ENCODE measurements at regions not wholly inside any gene's neighbourhood (a gene's known extent, or its start where the extent isn't known, plus 50 kb on each side); places are given as distances from the start of the nearest gene placed in this dataset.

- H4K20me1 ChIP-seq (ENCODE audit: insufficient read depth) = no peaks in the 10 kb centered on the region
- H3K9me2 ChIP-seq = no peaks in the 10 kb centered on the region
- H3F3A ChIP-seq (replicated peaks; ENCODE audit: insufficient read depth) = no peaks in the 10 kb centered on the region
- CTCF ChIA-PET = interaction anchor here (0.8 kb wide), 1 partner anchor 11 kb away, joined by 3 read pairs; no protein-coding TSS in a partner anchor
- H2AFZ ChIP-seq (ENCODE audit: low read depth) = no peak overlapping the region
- 56% methylated on average over 20 of the region's 20 CpGs for whole genome bisulfite sequencing (ENCODE audit: low lambda C conversion rate)
- no peak for TF ChIP-seq ELF1 (IDR thresholded peaks at IDR 0.05)
- TF ChIP-seq USF1 (IDR thresholded peaks at IDR 0.05; ENCODE audit: borderline replicate concordance, low read depth) = no peak
- TF ChIP-seq YY1 (IDR thresholded peaks at IDR 0.05; ENCODE audit: low read depth) = no peak
- TF ChIP-seq MXI1 (IDR thresholded peaks at IDR 0.05; ENCODE audit: low read depth, low read length) = no peak
- TF ChIP-seq RCOR1 (IDR thresholded peaks at IDR 0.05; ENCODE audit: low read length) = no peak
- no peak for TF ChIP-seq NFIC (IDR thresholded peaks at IDR 0.05; ENCODE audit: borderline replicate concordance)
- TF ChIP-seq ZBTB33 (IDR thresholded peaks at IDR 0.05; ENCODE audit: borderline replicate concordance, low read depth) = no peak
- no peak for TF ChIP-seq NRF1 (IDR thresholded peaks at IDR 0.05; ENCODE audit: low read depth, low read length)
- TF ChIP-seq MAX (IDR thresholded peaks at IDR 0.05; ENCODE audit: low read depth) = no peak
- no peak for TF ChIP-seq RAD21 (IDR thresholded peaks at IDR 0.05; ENCODE audit: low read length)
- TF ChIP-seq REST (IDR thresholded peaks at IDR 0.05; ENCODE audit: low read depth, low read length) = no peak
- TF ChIP-seq SMC3 (IDR thresholded peaks at IDR 0.05; ENCODE audit: low read depth, low read length) = no peak
- no peak for TF ChIP-seq PBX3 (IDR thresholded peaks at IDR 0.05)
- no peak for TF ChIP-seq FOXJ3 (CRISPR knock-in tag; IDR thresholded peaks at IDR 0.05)
- TF ChIP-seq TCF12 (IDR thresholded peaks at IDR 0.05) = no peak
- no peak for TF ChIP-seq RXRA (IDR thresholded peaks at IDR 0.05; ENCODE audit: borderline replicate concordance, low read depth)
- no peak for TF ChIP-seq CHD2 (IDR thresholded peaks at IDR 0.05; ENCODE audit: low read length, partially characterized antibody)
- TF ChIP-seq CTCF (IDR thresholded peaks at IDR 0.05) = no peak
- H3K27ac ChIP-seq (ENCODE audit: low read depth in 2 of 2, low read length in 1 of 2) = no peak overlapping the region
- no peaks in the 10 kb centered on the region for H3K36me3 ChIP-seq (replicated peaks in 1 of 2; ENCODE audit: control insufficient read depth in 1 of 2, insufficient read depth in 2 of 2, low read length in 1 of 2)
- H3K9me3 ChIP-seq = no peaks in the 10 kb centered on the region
- peaks cover 0 to 22% of the 10 kb centered on the region in 2 experiments; a peak in 2 of 4 replicates for H3K4me1 ChIP-seq (ENCODE audit: control insufficient read depth in 1 of 2, insufficient read depth in 2 of 2, low read depth in 1 of 2, low read length in 1 of 2)
- POLR2A ChIA-PET = no interaction called here
- H3K9ac ChIP-seq = no peak overlapping the region
- H3K4me2 ChIP-seq = no peak overlapping the region
- DNase-seq = no peak
- H3K27me3 ChIP-seq (ENCODE audit: insufficient read depth) = no peaks in the 10 kb centered on the region
- H3K79me2 ChIP-seq (ENCODE audit: insufficient read depth) = no peaks in the 10 kb centered on the region
- no peak overlapping the region for H3K4me3 ChIP-seq (ENCODE audit: low read depth in 2 of 2, low read length in 1 of 2)
Measured at GRCh38 chr2:240346753-240347372, 88.6 kb upstream of the GPC1 start.

All from SK-N-SH (cell line).